ENCODE measurements at regions not wholly inside any gene's neighbourhood (a gene's known extent, or its start where the extent isn't known, plus 50 kb on each side); places are given as distances from the start of the nearest gene placed in this dataset.

- no peak overlapping the region for H3K4me3 Mint-ChIP-seq
- no peak overlapping the region for H3K27ac ChIP-seq (ENCODE audit: low read depth in 1 of 2, low read length in 2 of 2)
- intact Hi-C loops (cut with DNase I, micrococcal nuclease), result no loop called here
- ChIA-PET POLR2A (no interaction called here), CTCF (no interaction called here)
- DNase-seq, result no peak
- ATAC-seq (ENCODE audit: poor library complexity), result no peak
- no peaks in the 10 kb centered on the region for H3K36me3 ChIP-seq (ENCODE audit: insufficient read depth, low read length)
- no peak for TF ChIP-seq CTCF (IDR thresholded peaks at IDR 0.05)
- no peaks in the 10 kb centered on the region for H3K27me3 ChIP-seq (ENCODE audit: control insufficient read depth in 1 of 2, insufficient read depth in 2 of 2, low read length in 2 of 2)
- H3K36me3 Mint-ChIP-seq (ENCODE audit: low read depth), result no peaks in the 10 kb centered on the region
- H3K9me3 ChIP-seq (ENCODE audit: control insufficient read depth in 1 of 2, insufficient read depth in 1 of 2, low read length in 2 of 2), result peaks cover 0 to 3% of the 10 kb centered on the region in 2 experiments
- H3K27me3 Mint-ChIP-seq, result no peaks in the 10 kb centered on the region
- H3K4me1 Mint-ChIP-seq (ENCODE audit: low read depth), result no peaks in the 10 kb centered on the region
- H3K27ac Mint-ChIP-seq, result no peak overlapping the region
- H3K9me3 Mint-ChIP-seq, result no peaks in the 10 kb centered on the region
- H3K4me3 ChIP-seq (ENCODE audit: low read length), result no peak overlapping the region
- no peaks in the 10 kb centered on the region for H3K4me1 ChIP-seq (ENCODE audit: insufficient read depth, low read length)
Measured at GRCh38 chr11:104275992-104276391, 112.0 kb upstream of the PDGFD start.

DNA sequence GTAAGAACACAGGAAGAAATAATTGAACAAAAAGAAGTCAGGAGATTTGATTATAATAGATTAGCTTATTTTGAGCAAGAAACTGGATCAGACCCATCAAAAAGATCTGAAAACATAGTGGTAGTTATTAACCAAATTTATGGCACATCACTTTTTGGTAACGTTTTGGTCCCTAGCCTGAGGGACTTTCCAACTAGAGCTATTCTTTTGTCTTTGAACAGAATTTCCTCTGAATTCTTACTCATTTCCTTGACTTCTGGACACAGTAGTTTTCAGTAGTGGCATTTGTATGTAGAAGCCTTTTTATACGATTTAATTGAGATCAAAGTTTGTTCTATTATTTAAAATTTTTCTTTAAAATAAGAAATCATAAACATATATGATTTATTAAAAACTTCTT is 96.5 kb upstream of the PDGFD start:
- Histone ChIP-seq H3K4me1 (ENCODE audit: insufficient read depth, low read length) (no peaks in the 10 kb centered on the region), H3K27me3 (ENCODE audit: control insufficient read depth in 1 of 2, insufficient read depth in 2 of 2, low read length in 2 of 2) (no peaks in the 10 kb centered on the region), H3K36me3 (ENCODE audit: insufficient read depth, low read length) (no peaks in the 10 kb centered on the region), H3K9me3 (ENCODE audit: control insufficient read depth in 1 of 2, insufficient read depth in 1 of 2, low read length in 2 of 2) (no peaks in the 10 kb centered on the region), H3K4me3 (ENCODE audit: low read length) (no peak overlapping the region), H3K27ac (ENCODE audit: low read depth in 1 of 2, low read length in 2 of 2) (no peak overlapping the region)
- Mint-ChIP-seq H3K9me3 (no peaks in the 10 kb centered on the region), H3K36me3 (ENCODE audit: low read depth) (no peaks in the 10 kb centered on the region), H3K4me1 (ENCODE audit: low read depth) (no peaks in the 10 kb centered on the region), H3K27ac (no peak overlapping the region), H3K4me3 (no peak overlapping the region), H3K27me3 (no peaks in the 10 kb centered on the region)
- POLR2A ChIA-PET, result no interaction called here
- intact Hi-C loops (cut with DNase I, micrococcal nuclease), result no loop called here
- CTCF ChIA-PET, result no interaction called here
- no peak for DNase-seq
- no peak for TF ChIP-seq CTCF (IDR thresholded peaks at IDR 0.05)
- no peak for ATAC-seq (ENCODE audit: poor library complexity)

DNA sequence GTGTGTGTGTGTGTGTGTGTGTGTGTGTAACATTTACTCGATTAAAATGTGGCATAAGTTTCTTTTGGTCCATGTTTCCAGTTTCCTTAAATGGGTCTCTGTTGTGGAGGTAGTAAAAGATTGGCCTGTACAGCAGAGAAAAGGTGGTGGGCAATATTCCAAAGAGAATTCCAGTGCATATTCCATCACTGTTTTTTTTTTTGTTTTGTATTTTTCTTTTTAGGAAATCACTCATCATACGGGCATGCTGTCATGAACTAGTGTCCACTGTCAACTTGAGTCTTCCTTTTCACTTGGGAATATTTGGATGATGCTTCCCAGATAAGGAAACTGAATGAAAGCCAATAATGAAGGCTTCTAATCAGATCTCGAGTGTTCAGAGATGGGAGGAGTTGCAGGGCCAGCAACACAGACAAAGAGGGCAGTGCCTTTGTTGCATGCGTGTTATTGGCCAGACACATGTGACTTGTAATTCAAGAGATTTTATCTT is 95.2 kb upstream of the PDGFD start:
- no peak for DNase-seq
- intact Hi-C loops (cut with DNase I, micrococcal nuclease), result no loop called here
- no peak for ATAC-seq (ENCODE audit: poor library complexity)
- no peaks in the 10 kb centered on the region for H3K9me3 Mint-ChIP-seq
- Histone ChIP-seq H3K27me3 (ENCODE audit: control insufficient read depth in 1 of 2, insufficient read depth in 2 of 2, low read length in 2 of 2) (no peaks in the 10 kb centered on the region), H3K9me3 (ENCODE audit: control insufficient read depth in 1 of 2, insufficient read depth in 1 of 2, low read length in 2 of 2) (no peaks in the 10 kb centered on the region), H3K27ac (ENCODE audit: low read depth in 1 of 2, low read length in 2 of 2) (no peak overlapping the region), H3K4me3 (ENCODE audit: low read length) (no peak overlapping the region), H3K4me1 (ENCODE audit: insufficient read depth, low read length) (no peaks in the 10 kb centered on the region), H3K36me3 (ENCODE audit: insufficient read depth, low read length) (no peaks in the 10 kb centered on the region)
- no peaks in the 10 kb centered on the region for H3K27me3 Mint-ChIP-seq
- CTCF ChIA-PET, result no interaction called here
- POLR2A ChIA-PET, result no interaction called here
- no peak overlapping the region for H3K27ac Mint-ChIP-seq
- TF ChIP-seq CTCF (IDR thresholded peaks at IDR 0.05), result no peak
- H3K36me3 Mint-ChIP-seq (ENCODE audit: low read depth), result no peaks in the 10 kb centered on the region
- H3K4me3 Mint-ChIP-seq, result no peak overlapping the region
- H3K4me1 Mint-ChIP-seq (ENCODE audit: low read depth), result no peaks in the 10 kb centered on the region

Data from CD4-positive, alpha-beta T cell (primary cell).